H1 (cell line): ENCODE measurements at regions not wholly inside any gene's neighbourhood (a gene's known extent, or its start where the extent isn't known, plus 50 kb on each side); places are given as distances from the start of the nearest gene placed in this dataset.

Experiments
- CTCF ChIA-PET: fragments of 300-600 bp; sonication (Branson Sonifier 250); formaldehyde crosslinking; loops from one replicate; lab custom pipeline; 2021; ENCODE audit not compliant: partially characterized antibody; lab: Charles Lee
- POLR2A ChIA-PET: fragments of 300-600 bp; sonication (Branson Sonifier 250); formaldehyde crosslinking; loops from one replicate; lab custom pipeline; 2021; ENCODE audit warnings: inconsistent platforms; ENCODE audit not compliant: partially characterized antibody; lab: Charles Lee
- DNase-seq, 2 experiments: peaks; one replicate each; pipeline versions ENCODE4 v3.0.0 to v3.0.0-alpha.2; 2010 to 2022; ENCODE audit warnings: low spot score in 2 of 2, low read depth in 1 of 2, mixed read lengths in 1 of 2
- FAIRE-seq: peaks from 2 replicates; lab custom pipeline; 2011; peaks lifted over from hg19 to GRCh38; lab: Jason Lieb, UNC
- H2AFZ ChIP-seq: 2 replicates; pipeline ENCODE4 v1.8.1; 2012; ENCODE audit warnings: low read length, inconsistent platforms
- H2AK5ac ChIP-seq: 2 replicates; pipeline ENCODE4 v1.6.1; 2013; ENCODE audit warnings: low read depth, low read length
- H2BK120ac ChIP-seq: replicated peaks from 2 replicates; pipeline ENCODE3; 2013; ENCODE audit warnings: low read depth, low read length, inconsistent platforms
- H2BK12ac ChIP-seq: 2 replicates; pipeline ENCODE4 v1.6.1; 2013; ENCODE audit warnings: low read depth, low read length
- H2BK15ac ChIP-seq: 2 replicates; pipeline ENCODE4 v1.6.1; 2013; ENCODE audit warnings: low read length
- H2BK20ac ChIP-seq: 2 replicates; pipeline ENCODE4 v1.6.1; 2013; ENCODE audit warnings: low read length
- H2BK5ac ChIP-seq: 2 replicates; pipeline ENCODE4 v1.6.1; 2013; ENCODE audit warnings: low read depth, low read length
- H3K14ac ChIP-seq: 2 replicates; pipeline ENCODE4 v1.6.1; 2013; ENCODE audit warnings: inconsistent platforms; ENCODE audit not compliant: insufficient read length
- H3K18ac ChIP-seq: 2 replicates; pipeline ENCODE4 v1.6.1; 2013; ENCODE audit warnings: low read length; ENCODE audit errors: extremely low read depth
- H3K23ac ChIP-seq: 2 replicates; pipeline ENCODE4 v1.6.1; 2013; ENCODE audit warnings: inconsistent platforms; ENCODE audit not compliant: insufficient read length
- H3K23me2 ChIP-seq: 2 replicates; pipeline ENCODE4 v1.6.1; 2013; ENCODE audit warnings: low read depth, low read length
- H3K27ac ChIP-seq: 2 replicates; pipeline ENCODE4 v1.6.1; 2011; ENCODE audit warnings: low read depth, low read length, inconsistent platforms
- H3K27me3 ChIP-seq, 4 experiments: replicated peaks in 1 of 4; 1 replicate in 1 of 4; 2 replicates in 3 of 4; pipeline versions ENCODE4 v1.6.1 to v1.8.1; 2011 to 2013; ENCODE audit warnings: low read length in 3 of 4, mild to moderate bottlenecking in 3 of 4, inconsistent platforms in 2 of 4, mixed read lengths in 2 of 4, moderate library complexity in 1 of 4; ENCODE audit not compliant: control insufficient read depth in 3 of 4, insufficient read depth in 3 of 4; ENCODE audit errors: extremely low read depth in 1 of 4
- H3K36me3 ChIP-seq, 4 experiments: 2 replicates each; pipeline versions ENCODE4 v1.6.1 to v1.8.1; 2011 to 2013; ENCODE audit warnings: mild to moderate bottlenecking in 4 of 4, low read length in 3 of 4, moderate library complexity in 2 of 4, control low read depth in 1 of 4, inconsistent platforms in 1 of 4; ENCODE audit not compliant: insufficient read depth in 4 of 4, control insufficient read depth in 2 of 4
- H3K4ac ChIP-seq: replicated peaks from 2 replicates; pipeline ENCODE3; 2013; ENCODE audit warnings: low read length, low read depth, mixed read lengths, inconsistent platforms; ENCODE audit not compliant: insufficient read length
- H3K4me1 ChIP-seq, 4 experiments: replicated peaks in 1 of 4; 1 replicate in 1 of 4; 2 replicates in 3 of 4; pipeline versions ENCODE4 v1.6.1 to v1.8.1; 2011 to 2013; ENCODE audit warnings: low read length in 3 of 4, inconsistent platforms in 2 of 4, mixed read lengths in 1 of 4; ENCODE audit not compliant: insufficient read depth in 4 of 4, control insufficient read depth in 3 of 4
- H3K4me2 ChIP-seq, 2 experiments: 2 replicates each; pipeline versions ENCODE4 v1.6.1 to v1.8.1; 2011 to 2013; ENCODE audit warnings: low read depth in 2 of 2, low read length in 2 of 2, control low read depth in 1 of 2, inconsistent platforms in 1 of 2, mild to moderate bottlenecking in 1 of 2; ENCODE audit not compliant: insufficient read depth in 1 of 2
- H3K4me3 ChIP-seq, 4 experiments: fragments of 200-600, 300-600 bp in 1 of 4; sonication (generic), shearing (Covaris generic), sonication (Bioruptor Twin) in 1 of 4; 2 replicates each; pipeline versions ENCODE4 v1.5.1 to v1.8.1; 2011 to 2016; ENCODE audit warnings: low read length in 4 of 4, low read depth in 3 of 4, control low read depth in 2 of 4, inconsistent platforms in 2 of 4, mild to moderate bottlenecking in 2 of 4, mixed read lengths in 1 of 4, moderate library complexity in 1 of 4; ENCODE audit not compliant: insufficient read depth in 2 of 4; ENCODE audit errors: extremely low read depth in 1 of 4
- H3K56ac ChIP-seq: replicated peaks from 2 replicates; pipeline ENCODE3; 2013; ENCODE audit warnings: low read depth, mild to moderate bottlenecking, mixed read lengths, low read length, inconsistent platforms; ENCODE audit not compliant: insufficient read length
- H3K79me1 ChIP-seq: 2 replicates; pipeline ENCODE4 v1.6.1; 2013; ENCODE audit warnings: low read depth, low read length, control low read depth
- H3K79me2 ChIP-seq, 2 experiments: 2 replicates each; pipeline versions ENCODE4 v1.6.1 to v1.8.1; 2012 to 2013; ENCODE audit warnings: low read length in 2 of 2, mild to moderate bottlenecking in 2 of 2, inconsistent platforms in 1 of 2; ENCODE audit not compliant: insufficient read depth in 2 of 2, control insufficient read depth in 1 of 2
- H3K9ac ChIP-seq, 4 experiments: replicated peaks in 1 of 4; 1 replicate in 1 of 4; 2 replicates in 3 of 4; pipeline versions ENCODE4 v1.6.1 to v1.8.1; 2011 to 2013; ENCODE audit warnings: low read depth in 3 of 4, low read length in 3 of 4, control low read depth in 2 of 4, mild to moderate bottlenecking in 2 of 4, moderate library complexity in 2 of 4, inconsistent platforms in 1 of 4; ENCODE audit errors: extremely low read depth in 1 of 4
- H3K9me3 ChIP-seq, 2 experiments: 2 replicates each; pipeline versions ENCODE4 v1.6.1 to v1.8.1; 2012 to 2013; ENCODE audit warnings: mild to moderate bottlenecking in 2 of 2, moderate library complexity in 2 of 2, control low read depth in 1 of 2, inconsistent platforms in 1 of 2, low read depth in 1 of 2, low read length in 1 of 2, mixed read lengths in 1 of 2; ENCODE audit not compliant: insufficient read depth in 2 of 2
- H4K20me1 ChIP-seq, 2 experiments: replicated peaks in 1 of 2; 2 replicates each; pipeline versions ENCODE3 to v1.8.1; 2011 to 2013; ENCODE audit warnings: inconsistent platforms in 2 of 2, low read length in 2 of 2, mild to moderate bottlenecking in 1 of 2; ENCODE audit not compliant: insufficient read depth in 2 of 2, control insufficient read depth in 1 of 2
- H4K5ac ChIP-seq: 2 replicates; pipeline ENCODE4 v1.6.1; 2013; ENCODE audit warnings: low read length, low read depth, mixed read lengths, inconsistent platforms; ENCODE audit not compliant: insufficient read length
- H4K8ac ChIP-seq: 2 replicates; pipeline ENCODE4 v1.8.0; 2013; ENCODE audit warnings: mild to moderate bottlenecking, moderate library complexity, low read length, inconsistent platforms; ENCODE audit not compliant: insufficient read depth; ENCODE audit errors: extremely low read depth
- H4K91ac ChIP-seq: replicated peaks from 2 replicates; pipeline ENCODE3; 2013; ENCODE audit warnings: low read length, mixed read lengths, inconsistent platforms; ENCODE audit not compliant: insufficient read length
- CREB1 ChIP-seq: IDR thresholded peaks from 2 replicates; pipeline ENCODE4 v1.6.1; 2012; ENCODE audit warnings: inconsistent platforms
- FOSL1 ChIP-seq: IDR thresholded peaks from 2 replicates; pipeline ENCODE4 v1.6.1; 2011; ENCODE audit warnings: mild to moderate bottlenecking, low read depth, low read length, moderate library complexity; ENCODE audit not compliant: insufficient read depth
- POLR2AphosphoS5 ChIP-seq: IDR thresholded peaks from 2 replicates; pipeline ENCODE4 v1.6.1; 2011; ENCODE audit warnings: low read depth, low read length
- RXRA ChIP-seq: IDR thresholded peaks from 2 replicates; pipeline ENCODE4 v1.6.1; 2011; ENCODE audit warnings: low read depth, mild to moderate bottlenecking, low read length, moderate library complexity; ENCODE audit not compliant: insufficient read depth
- SP2 ChIP-seq: IDR thresholded peaks from 2 replicates; pipeline ENCODE4 v1.6.1; 2012; ENCODE audit warnings: mild to moderate bottlenecking, low read length, inconsistent platforms
- TAF7 ChIP-seq: optimal IDR thresholded peaks from 2 replicates; pipeline ENCODE3; 2011; ENCODE audit warnings: low read depth, mild to moderate bottlenecking, inconsistent platforms, low read length, moderate library complexity, borderline replicate concordance
- YY1 ChIP-seq: IDR thresholded peaks from 2 replicates; pipeline ENCODE4 v1.6.1; 2011; ENCODE audit warnings: low read depth, mild to moderate bottlenecking, low read length
- WGBS, 2 experiments: shearing (Covaris generic) in 1 of 2; methylation state at CpG; one replicate each; pipeline versions ENCODE4 v1.1.6 to v1.1.7; 2013 to 2015; ENCODE audit warnings: low lambda C conversion rate in 2 of 2, mixed read lengths in 2 of 2, inconsistent platforms in 1 of 2, low coverage in 1 of 2, missing lambda C conversion rate in 1 of 2; ENCODE audit not compliant: insufficient replicate concordance in 2 of 2, insufficient coverage in 1 of 2, insufficient read length in 1 of 2; ENCODE audit errors: extremely low coverage in 1 of 2, missing lambda C conversion rate in 1 of 2; 5-methylcytosine and 5-hydroxymethylcytosine counted together

- POLR2A ChIA-PET = interaction anchor here (1.5 kb wide), 1 partner anchor 9 kb away, joined by 4 read pairs; no protein-coding TSS in a partner anchor
- no peak for FAIRE-seq
- CTCF ChIA-PET = interaction anchor here (1.0 to 1.4 kb wide), 4 partner anchors 9 to 416 kb away, joined by 3 to 4 read pairs (median 4); no protein-coding TSS in a partner anchor
- TF ChIP-seq CREB1 (no peak), POLR2AphosphoS5 (no peak), YY1 (no peak), SP2 (no peak), TAF7 (no peak), RXRA (no peak), FOSL1 (no peak)
Observed at GRCh38 chr5:81842795-81843398, 92.0 kb upstream of the SSBP2 start.

More at GRCh38 chr5:81842795-81843398, 92.0 kb upstream of the SSBP2 start:
- H3K36me3 ChIP-seq = no peaks in the 10 kb centered on the region; a peak in 1 of 8 replicates
- no peaks in the 10 kb centered on the region for H3K23me2 ChIP-seq
- no peaks in the 10 kb centered on the region for H3K79me1 ChIP-seq
- peaks cover 0 to 5% (median 1%) of the 10 kb centered on the region in 4 experiments; a peak in 2 of 7 replicates for H3K4me1 ChIP-seq
- H2BK12ac ChIP-seq = no peak overlapping the region
- DNase-seq = no peak
- no peak overlapping the region for H2BK5ac ChIP-seq
- no peak overlapping the region for H2BK120ac ChIP-seq
- no peak overlapping the region for H3K14ac ChIP-seq
- H2AK5ac ChIP-seq = no peak overlapping the region
- H3K23ac ChIP-seq = no peak overlapping the region
- H2BK20ac ChIP-seq = no peak overlapping the region
- H3K4me2 ChIP-seq = no peak overlapping the region
- H3K27ac ChIP-seq = no peak overlapping the region
- no peak overlapping the region for H2AFZ ChIP-seq
- no peak overlapping the region for H3K9ac ChIP-seq
- no peaks in the 10 kb centered on the region for H3K79me2 ChIP-seq
- no peak overlapping the region for H3K4me3 ChIP-seq
- no peaks in the 10 kb centered on the region for H3K9me3 ChIP-seq
- H3K18ac ChIP-seq = no peak overlapping the region
- no peaks in the 10 kb centered on the region for H4K20me1 ChIP-seq
- H3K56ac ChIP-seq = no peak overlapping the region
- WGBS, 2 experiments = 85% methylated on average over 6 of the region's 6 CpGs; no CpG with 5 or more reads in 1 of the 2 experiments
- H3K4ac ChIP-seq = no peak overlapping the region
- H4K5ac ChIP-seq = no peak overlapping the region
- H2BK15ac ChIP-seq = no peak overlapping the region
- no peak overlapping the region for H4K91ac ChIP-seq
- H4K8ac ChIP-seq = no peak overlapping the region
- H3K27me3 ChIP-seq = no peaks in the 10 kb centered on the region
